OCI-LY3 (cell line): ENCODE measurements at regions not wholly inside any gene's neighbourhood (a gene's known extent, or its start where the extent isn't known, plus 50 kb on each side); places are given as distances from the start of the nearest gene placed in this dataset.

Experiments used
- EZH2phosphoT487 ChIP-seq: fragments of 200-600 bp; shearing (Covaris generic); IDR thresholded peaks from 2 replicates; pipeline ENCODE4 v1.6.1; 2018; ENCODE audit warnings: antibody characterized with exemption, mixed run types, low read depth
- TF ChIP-seq, protein P1 (sequence below): fragments of 200-600, 300-600 bp; sonication (generic); IDR thresholded peaks from 2 replicates; pipeline ENCODE4 v1.5.1; 2014; ENCODE audit warnings: antibody characterized with exemption, low read length, low read depth

DNA sequence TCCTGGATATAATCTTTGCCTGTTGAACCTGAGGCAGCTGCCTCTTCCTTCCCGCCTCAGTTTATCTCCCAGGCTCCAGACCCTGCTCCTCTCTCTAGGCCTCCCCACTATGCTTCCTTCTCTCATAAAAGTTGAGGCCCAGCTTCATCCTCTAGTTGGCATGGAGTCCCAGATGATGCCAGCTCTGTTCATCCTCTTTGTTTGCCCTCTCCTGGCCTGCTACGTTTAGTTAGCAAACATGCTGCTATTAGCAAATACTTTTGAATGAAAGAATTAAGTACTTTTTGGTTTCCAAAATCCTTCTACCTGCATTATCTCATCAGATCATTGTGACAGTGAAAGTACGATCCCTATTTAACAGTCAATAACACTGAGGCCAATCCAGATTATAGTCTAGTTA lies 472.5 kb downstream of the COG6 start:
- TF ChIP-seq, protein P1, sequence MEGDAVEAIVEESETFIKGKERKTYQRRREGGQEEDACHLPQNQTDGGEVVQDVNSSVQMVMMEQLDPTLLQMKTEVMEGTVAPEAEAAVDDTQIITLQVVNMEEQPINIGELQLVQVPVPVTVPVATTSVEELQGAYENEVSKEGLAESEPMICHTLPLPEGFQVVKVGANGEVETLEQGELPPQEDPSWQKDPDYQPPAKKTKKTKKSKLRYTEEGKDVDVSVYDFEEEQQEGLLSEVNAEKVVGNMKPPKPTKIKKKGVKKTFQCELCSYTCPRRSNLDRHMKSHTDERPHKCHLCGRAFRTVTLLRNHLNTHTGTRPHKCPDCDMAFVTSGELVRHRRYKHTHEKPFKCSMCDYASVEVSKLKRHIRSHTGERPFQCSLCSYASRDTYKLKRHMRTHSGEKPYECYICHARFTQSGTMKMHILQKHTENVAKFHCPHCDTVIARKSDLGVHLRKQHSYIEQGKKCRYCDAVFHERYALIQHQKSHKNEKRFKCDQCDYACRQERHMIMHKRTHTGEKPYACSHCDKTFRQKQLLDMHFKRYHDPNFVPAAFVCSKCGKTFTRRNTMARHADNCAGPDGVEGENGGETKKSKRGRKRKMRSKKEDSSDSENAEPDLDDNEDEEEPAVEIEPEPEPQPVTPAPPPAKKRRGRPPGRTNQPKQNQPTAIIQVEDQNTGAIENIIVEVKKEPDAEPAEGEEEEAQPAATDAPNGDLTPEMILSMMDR, result no peak
- TF ChIP-seq EZH2phosphoT487, result no peak
